ENCODE measurements at regions not wholly inside any gene's neighbourhood (a gene's known extent, or its start where the extent isn't known, plus 50 kb on each side); places are given as distances from the start of the nearest gene placed in this dataset.
A peak's percentile ranks its signal among the peaks of the same experiment; 100 is the strongest.
"Not testable (repeated sequence)": the region's sequence is repeated elsewhere in the genome, so short reads cannot be mapped to it uniquely, and the experiment has no call there.

GRCh38 chr14:40679256-40679655, 927.4 kb upstream of the LRFN5 start:
- WGBS (ENCODE audit: low lambda C conversion rate): 0% methylated on average over 1 of the region's 1 CpG
- BruUV-seq (replicated peaks): no TSS peak
- Histone ChIP-seq H3K36me3 (replicated peaks in 1 of 2; ENCODE audit: control insufficient read depth in 1 of 2, insufficient read depth in 2 of 2, low read length in 2 of 2) (no peaks in the 10 kb centered on the region), H4K20me1 (ENCODE audit: insufficient read depth, low read length) (no peaks in the 10 kb centered on the region), H3K4me1 (ENCODE audit: insufficient read depth, low read length) (no peaks in the 10 kb centered on the region), H3K27ac (ENCODE audit: extremely low read length, insufficient read depth, low read length) (no peak overlapping the region), H3K4me3 (replicated peaks in 1 of 3; ENCODE audit: insufficient read depth in 1 of 3, low read depth in 2 of 3, low read length in 3 of 3) (no peak overlapping the region), H3K9ac (ENCODE audit: insufficient read depth, low read depth, low read length) (no peak overlapping the region), H3K27me3 (ENCODE audit: control insufficient read depth in 1 of 2, insufficient read depth in 2 of 2, low read length in 2 of 2) (no peaks in the 10 kb centered on the region), H3K4me2 (ENCODE audit: low read depth, low read length) (no peak overlapping the region), H3K79me2 (ENCODE audit: insufficient read depth, low read length) (no peaks in the 10 kb centered on the region), H2AFZ (ENCODE audit: low read length) (no peak overlapping the region), H3K9me3 (ENCODE audit: low read length) (peaks cover 87% of the 10 kb centered on the region)
- FAIRE-seq (no peak), DNase-seq (ENCODE audit: low spot score) (no peak), ATAC-seq (no peak)
- no peak for TF ChIP-seq FOXP1 (IDR thresholded peaks at IDR 0.05)
- no peak for TF ChIP-seq FOXP1 (CRISPR knock-in tag; IDR thresholded peaks at IDR 0.05)
- TF ChIP-seq PLRG1 (conservative IDR thresholded peaks at IDR 0.05): peak; percentile 78; the same call in 1 of the 2 replicates
- peak; percentile 68; the same call in 1 of the 2 replicates for TF ChIP-seq ARNT (IDR thresholded peaks at IDR 0.05)
- no peak for TF ChIP-seq ZNF879 (CRISPR knock-in tag; IDR thresholded peaks at IDR 0.05)
- ChIA-PET POLR2A (no interaction called here), CTCF (ENCODE audit: low intra/inter-chr PET ratio, low total read pairs) (no interaction called here)
- in situ Hi-C loops (cut with HindIII; ENCODE audit: extremely low pct_ligation_motif_present, low pct_unique_long_range_greater_than_20kb): no loop called here
- intact Hi-C loops (cut with micrococcal nuclease; ENCODE audit: unreplicated experiment): no loop called here

GRCh38 chr14:40677206-40677605, 929.5 kb upstream of the LRFN5 start:
- CTCF ChIA-PET (ENCODE audit: low intra/inter-chr PET ratio, low total read pairs); H3K36me3 ChIP-seq (replicated peaks in 1 of 2; ENCODE audit: control insufficient read depth in 1 of 2, insufficient read depth in 2 of 2, low read length in 2 of 2); H4K20me1 ChIP-seq (ENCODE audit: insufficient read depth, low read length); H3K4me3 ChIP-seq (replicated peaks in 1 of 3; ENCODE audit: insufficient read depth in 1 of 3, low read depth in 2 of 3, low read length in 3 of 3); BruUV-seq (replicated peaks); H3K9ac ChIP-seq (ENCODE audit: insufficient read depth, low read depth, low read length); H3K79me2 ChIP-seq (ENCODE audit: insufficient read depth, low read length); H3K4me2 ChIP-seq (ENCODE audit: low read depth, low read length); intact Hi-C loops (cut with micrococcal nuclease; ENCODE audit: unreplicated experiment); POLR2A ChIA-PET; DNase-seq (ENCODE audit: low spot score); H2AFZ ChIP-seq (ENCODE audit: low read length); H3K4me1 ChIP-seq (ENCODE audit: insufficient read depth, low read length); H3K27ac ChIP-seq (ENCODE audit: extremely low read length, insufficient read depth, low read length); H3K27me3 ChIP-seq (ENCODE audit: control insufficient read depth in 1 of 2, insufficient read depth in 2 of 2, low read length in 2 of 2); ATAC-seq; in situ Hi-C loops (cut with HindIII; ENCODE audit: extremely low pct_ligation_motif_present, low pct_unique_long_range_greater_than_20kb); FAIRE-seq: not testable (repeated sequence)
- H3K9me3 ChIP-seq (ENCODE audit: low read length): peaks cover 89% of the 10 kb centered on the region

- DNase-seq (ENCODE audit: low spot score) (no peak), ATAC-seq (no peak), FAIRE-seq (no peak)
- Histone ChIP-seq H3K27me3 (ENCODE audit: control insufficient read depth in 1 of 2, insufficient read depth in 2 of 2, low read length in 2 of 2) (no peaks in the 10 kb centered on the region), H3K9me3 (ENCODE audit: low read length) (peaks cover 86% of the 10 kb centered on the region), H2AFZ (ENCODE audit: low read length) (no peak overlapping the region), H3K36me3 (replicated peaks in 1 of 2; ENCODE audit: control insufficient read depth in 1 of 2, insufficient read depth in 2 of 2, low read length in 2 of 2) (no peaks in the 10 kb centered on the region), H3K27ac (ENCODE audit: extremely low read length, insufficient read depth, low read length) (no peak overlapping the region), H3K9ac (ENCODE audit: insufficient read depth, low read depth, low read length) (no peak overlapping the region), H3K4me1 (ENCODE audit: insufficient read depth, low read length) (no peaks in the 10 kb centered on the region), H3K4me3 (replicated peaks in 1 of 3; ENCODE audit: insufficient read depth in 1 of 3, low read depth in 2 of 3, low read length in 3 of 3) (no peak overlapping the region), H4K20me1 (ENCODE audit: insufficient read depth, low read length) (no peaks in the 10 kb centered on the region), H3K79me2 (ENCODE audit: insufficient read depth, low read length) (no peaks in the 10 kb centered on the region), H3K4me2 (ENCODE audit: low read depth, low read length) (no peak overlapping the region)
- no TSS peak for BruUV-seq (replicated peaks)
- intact Hi-C loops (cut with micrococcal nuclease; ENCODE audit: unreplicated experiment) (no loop called here), in situ Hi-C loops (cut with HindIII; ENCODE audit: extremely low pct_ligation_motif_present, low pct_unique_long_range_greater_than_20kb) (no loop called here)
- ChIA-PET CTCF (ENCODE audit: low intra/inter-chr PET ratio, low total read pairs) (no interaction called here), POLR2A (no interaction called here)
- WGBS (ENCODE audit: low lambda C conversion rate): under 1% methylated on average over 1 of the region's 1 CpG
- TF ChIP-seq ETV6 (CRISPR knock-in tag; conservative IDR thresholded peaks at IDR 0.05): no peak
- TF ChIP-seq ZBTB7B (CRISPR knock-in tag; IDR thresholded peaks at IDR 0.05): no peak
- peak; percentile 97 to 98 for TF ChIP-seq MAFK (conservative IDR thresholded peaks at IDR 0.05 in 1 of 2, IDR thresholded peaks at IDR 0.05 in 1 of 2; ENCODE audit: low read length in 2 of 2)
- peak; percentile 96 for TF ChIP-seq MAFF (IDR thresholded peaks at IDR 0.05; ENCODE audit: low read depth, low read length)
These were observed 932.2 kb upstream of the LRFN5 start for GRCh38 chr14:40674502-40674901.

Measured in HepG2 (cell line).